IPS-20b (cell line): ENCODE measurements at regions not wholly inside any gene's neighbourhood (a gene's known extent, or its start where the extent isn't known, plus 50 kb on each side); places are given as distances from the start of the nearest gene placed in this dataset.
"Not testable (repeated sequence)": the region's sequence is repeated elsewhere in the genome, so short reads cannot be mapped to it uniquely, and the experiment has no call there.

Experiments
- H3K27ac ChIP-seq: one replicate; pipeline ENCODE4 v1.5.1; 2013; ENCODE audit warnings: low read length
- H3K27me3 ChIP-seq: 2 replicates; pipeline ENCODE4 v1.6.1; 2013; ENCODE audit warnings: mild to moderate bottlenecking, low read length, inconsistent platforms; ENCODE audit not compliant: insufficient read depth
- H3K36me3 ChIP-seq: 2 replicates; pipeline ENCODE4 v1.6.1; 2013; ENCODE audit warnings: low read depth, mild to moderate bottlenecking, inconsistent platforms, low read length, moderate library complexity; ENCODE audit not compliant: insufficient read depth
- H3K4me1 ChIP-seq: 2 replicates; pipeline ENCODE4 v1.6.1; 2013; ENCODE audit warnings: mild to moderate bottlenecking, control low read depth, inconsistent platforms, low read length, moderate library complexity; ENCODE audit not compliant: insufficient read depth
- H3K4me3 ChIP-seq: 2 replicates; pipeline ENCODE4 v1.5.1; 2013; ENCODE audit warnings: mild to moderate bottlenecking, low read length, inconsistent platforms
- H3K9ac ChIP-seq: 2 replicates; pipeline ENCODE4 v1.6.1; 2013; ENCODE audit warnings: low read depth, mild to moderate bottlenecking, inconsistent platforms, low read length, moderate library complexity
- H3K9me3 ChIP-seq: 2 replicates; pipeline ENCODE4 v1.6.1; 2013; ENCODE audit warnings: mild to moderate bottlenecking, low read depth, low read length, inconsistent platforms; ENCODE audit not compliant: insufficient read depth

- Histone ChIP-seq H3K9me3 (no peaks in the 10 kb centered on the region), H3K4me1 (0 out of 2 replicates have a peak, but pooled peaks cover 3% of the 10 kb centered on the region), H3K36me3 (no peaks in the 10 kb centered on the region), H3K27me3 (no peaks in the 10 kb centered on the region), H3K9ac (no peak overlapping the region), H3K27ac (no peak overlapping the region), H3K4me3 (no peak overlapping the region)
These were observed 51.5 kb upstream of the MAP3K1 start for GRCh38 chr5:56763711-56764466.

- Histone ChIP-seq H3K27me3 (no peaks in the 10 kb centered on the region), H3K27ac (no peak overlapping the region)
These were observed 52.2 kb upstream of the MAP3K1 start for GRCh38 chr5:56763182-56763581.

DNA sequence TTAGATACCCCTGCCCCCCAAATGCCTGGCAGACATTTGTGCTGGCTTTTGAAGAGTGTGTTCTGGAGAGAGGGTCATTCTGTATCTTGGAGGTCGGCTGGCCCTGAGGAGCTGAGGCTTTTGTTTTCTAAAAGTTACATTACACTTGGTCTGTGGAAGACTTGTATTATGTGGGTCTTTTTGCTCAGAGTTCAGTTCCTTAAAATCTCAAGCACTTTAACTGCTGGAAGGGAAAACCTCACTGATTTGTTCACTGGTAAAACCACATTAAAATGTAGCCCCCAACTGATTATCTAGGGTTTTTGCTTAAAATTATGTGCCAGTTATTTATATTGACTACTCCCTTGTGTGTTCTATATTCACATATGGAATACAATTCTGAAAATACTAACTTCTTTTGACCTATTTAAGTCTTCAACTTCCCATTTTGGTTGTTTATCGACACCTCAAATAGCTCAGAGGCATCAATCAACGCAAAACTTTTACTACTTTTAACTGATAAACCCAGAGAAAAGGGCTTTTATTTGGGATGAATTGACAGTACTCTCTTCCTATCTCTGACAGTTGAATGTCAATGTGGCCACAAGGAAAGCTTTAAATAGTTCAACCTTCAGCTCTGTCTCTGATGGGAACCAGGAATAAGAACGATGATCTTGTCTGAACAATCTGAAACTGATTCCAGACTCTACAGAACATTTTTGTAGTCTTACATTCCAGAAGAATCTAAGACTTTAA lies 54.0 kb upstream of the MAP3K1 start:
- Histone ChIP-seq H3K9me3 (no peaks in the 10 kb centered on the region), H3K27me3 (no peaks in the 10 kb centered on the region), H3K27ac (no peak overlapping the region), H3K4me1 (0 out of 2 replicates have a peak, but pooled peaks cover 3% of the 10 kb centered on the region), H3K9ac (no peak overlapping the region), H3K4me3 (no peak overlapping the region), H3K36me3 (no peaks in the 10 kb centered on the region)

More at GRCh38 chr5:56763182-56763581, 52.2 kb upstream of the MAP3K1 start:
- H3K9me3 ChIP-seq: no peaks in the 10 kb centered on the region
- no peak overlapping the region for H3K9ac ChIP-seq
- no peaks in the 10 kb centered on the region for H3K36me3 ChIP-seq
- 0 out of 2 replicates have a peak, but pooled peaks cover 3% of the 10 kb centered on the region for H3K4me1 ChIP-seq
- H3K4me3 ChIP-seq: no peak overlapping the region

GRCh38 chr5:56760723-56761122 lies 54.6 kb upstream of the MAP3K1 start:
- Histone ChIP-seq H3K4me3 (no peak overlapping the region), H3K27ac (no peak overlapping the region), H3K4me1 (0 out of 2 replicates have a peak, but pooled peaks cover 3% of the 10 kb centered on the region), H3K27me3 (no peaks in the 10 kb centered on the region), H3K36me3 (no peaks in the 10 kb centered on the region), H3K9me3 (no peaks in the 10 kb centered on the region), H3K9ac (no peak overlapping the region)

DNA sequence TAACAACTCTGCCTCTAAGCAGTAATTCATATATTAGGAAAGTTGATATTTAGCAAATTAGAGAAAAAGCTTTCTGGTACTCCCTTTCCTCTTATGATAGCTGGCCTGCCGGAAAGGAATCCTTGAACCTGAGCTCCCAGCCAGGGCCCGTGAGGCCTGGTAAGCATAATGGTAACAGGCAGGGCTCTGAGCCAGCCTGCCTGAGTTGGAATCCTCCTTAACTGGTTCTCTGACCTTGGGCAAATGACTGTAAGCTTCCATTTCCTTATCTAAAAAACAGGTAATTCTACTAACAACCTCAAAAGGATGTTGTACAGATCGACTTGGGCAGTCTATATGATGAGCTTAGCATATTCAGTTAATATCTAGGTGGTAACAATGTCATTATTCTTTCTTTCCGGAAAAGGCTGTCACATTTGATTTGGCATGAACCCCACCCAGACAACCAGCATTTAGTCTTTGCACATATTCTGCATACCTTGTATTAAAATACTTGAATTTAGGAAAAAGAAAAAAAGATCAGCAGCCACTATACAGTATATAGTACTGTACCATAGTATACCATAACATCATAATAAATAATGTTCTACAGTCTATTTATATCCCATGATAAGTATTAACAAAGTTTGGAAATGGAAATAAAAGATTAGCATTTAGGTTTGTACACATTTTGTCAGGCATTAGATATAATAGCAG lies 55.7 kb upstream of the MAP3K1 start:
- no peaks in the 10 kb centered on the region for H3K27me3 ChIP-seq
- no peaks in the 10 kb centered on the region for H3K36me3 ChIP-seq
- H3K9ac ChIP-seq: no peak overlapping the region
- H3K4me3 ChIP-seq: no peak overlapping the region
- H3K27ac ChIP-seq: no peak overlapping the region
- no peaks in the 10 kb centered on the region for H3K9me3 ChIP-seq
- 0 out of 2 replicates have a peak, but pooled peaks cover 3% of the 10 kb centered on the region for H3K4me1 ChIP-seq

DNA sequence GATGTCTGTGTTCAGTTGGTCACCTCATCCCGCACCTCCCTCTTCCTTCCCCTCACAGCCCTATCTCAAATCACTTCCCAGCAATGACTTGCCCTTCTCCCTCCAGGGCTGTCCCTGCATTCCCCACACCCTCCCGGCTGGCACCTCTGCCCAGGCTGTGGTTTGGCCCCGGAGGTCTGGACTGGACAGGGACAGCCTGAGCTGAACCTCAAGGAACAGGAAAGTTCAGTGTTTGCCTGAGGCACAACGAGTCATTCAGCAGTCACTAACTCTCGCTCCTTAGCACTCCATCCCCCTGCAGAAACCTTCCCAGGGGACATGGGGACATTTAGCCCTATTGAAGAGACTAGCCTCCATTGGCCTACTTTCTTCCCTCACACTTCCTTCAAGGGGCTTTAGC lies 58.3 kb upstream of the MAP3K1 start:
- H3K36me3 ChIP-seq: no peaks in the 10 kb centered on the region
- no peaks in the 10 kb centered on the region for H3K27me3 ChIP-seq
- H3K4me1 ChIP-seq: 0 out of 2 replicates have a peak, but pooled peaks cover 3% of the 10 kb centered on the region
- no peak overlapping the region for H3K27ac ChIP-seq
- peaks cover 3% of the 10 kb centered on the region; the same call in 1 of the 2 replicates for H3K9me3 ChIP-seq
- H3K9ac ChIP-seq: no peak overlapping the region
- H3K4me3 ChIP-seq: no peak overlapping the region

DNA sequence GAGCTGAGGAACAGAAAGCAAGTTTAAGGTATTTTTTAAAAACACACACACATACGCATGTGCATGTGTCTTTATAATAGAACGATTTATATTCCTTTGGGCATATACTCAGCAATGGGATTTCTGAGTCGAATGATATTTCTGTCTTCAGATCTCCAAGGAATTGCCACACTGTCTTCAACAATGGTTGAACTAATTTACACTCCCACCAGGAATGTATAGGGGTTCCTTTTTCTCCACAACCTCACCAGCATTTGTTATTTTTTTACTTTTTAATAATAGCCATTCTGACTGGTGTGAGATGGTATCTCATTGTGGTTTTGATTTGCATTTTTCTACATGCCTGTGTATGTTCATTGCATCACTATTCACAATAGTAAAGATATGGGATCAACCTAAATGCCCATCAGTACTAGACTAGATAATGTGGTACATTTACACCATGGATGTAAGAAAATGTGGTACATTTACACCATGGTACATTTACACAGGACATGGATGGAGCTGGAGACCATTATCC lies 60.3 kb upstream of the MAP3K1 start:
- peaks cover 6% of the 10 kb centered on the region for H3K9me3 ChIP-seq
- no peaks in the 10 kb centered on the region for H3K27me3 ChIP-seq
- H3K4me3 ChIP-seq: no peak overlapping the region
- H3K27ac ChIP-seq: no peak overlapping the region
- H3K4me1 ChIP-seq: no peaks in the 10 kb centered on the region
- no peaks in the 10 kb centered on the region for H3K36me3 ChIP-seq
- no peak overlapping the region for H3K9ac ChIP-seq

- not testable (repeated sequence) for H3K9ac ChIP-seq, H3K27me3 ChIP-seq, H3K4me3 ChIP-seq, H3K36me3 ChIP-seq, H3K27ac ChIP-seq, H3K9me3 ChIP-seq, H3K4me1 ChIP-seq
These were observed 61.8 kb upstream of the MAP3K1 start for GRCh38 chr5:56753588-56753987.

GRCh38 chr5:56751572-56752313 lies 63.6 kb upstream of the MAP3K1 start:
- H3K27ac ChIP-seq: no peak overlapping the region
- H3K4me1 ChIP-seq: no peaks in the 10 kb centered on the region
- H3K36me3 ChIP-seq: no peaks in the 10 kb centered on the region
- H3K9ac ChIP-seq: no peak overlapping the region
- no peaks in the 10 kb centered on the region for H3K27me3 ChIP-seq
- no peak overlapping the region for H3K4me3 ChIP-seq
- peaks cover 6% of the 10 kb centered on the region for H3K9me3 ChIP-seq

DNA sequence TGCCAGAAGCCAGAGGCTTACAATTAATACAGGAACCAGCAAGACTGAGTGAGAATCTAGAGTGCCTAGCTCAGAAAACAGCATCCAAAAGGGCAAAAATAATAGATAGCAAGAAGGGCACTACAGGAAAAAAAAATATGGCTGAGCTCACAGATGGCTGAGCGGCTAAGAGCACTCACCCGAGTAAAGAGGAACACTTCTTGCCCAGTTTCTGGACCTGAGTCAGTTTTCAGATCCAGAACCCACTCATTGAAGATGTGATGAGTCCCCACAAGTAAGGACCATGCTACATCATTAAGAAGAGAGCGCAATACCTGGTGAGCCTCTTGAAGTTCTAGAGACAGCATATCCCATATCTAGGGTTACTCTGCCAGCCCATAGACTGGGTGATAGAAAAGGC lies 65.5 kb upstream of the MAP3K1 start:
- Histone ChIP-seq H3K4me1 (no peaks in the 10 kb centered on the region), H3K9me3 (peaks cover 6% of the 10 kb centered on the region), H3K27me3 (no peaks in the 10 kb centered on the region), H3K27ac (no peak overlapping the region), H3K9ac (no peak overlapping the region), H3K36me3 (no peaks in the 10 kb centered on the region), H3K4me3 (no peak overlapping the region)
